RWPE1 (cell line): ENCODE measurements at regions not wholly inside any gene's neighbourhood (a gene's known extent, or its start where the extent isn't known, plus 50 kb on each side); places are given as distances from the start of the nearest gene placed in this dataset.

Experiments
- CTCF ChIA-PET: fragments of 350-600 bp; sonication (Branson Sonifier 250); formaldehyde crosslinking; extraction: SDS; loops from one replicate; lab custom pipeline; 2021; lab: Yijun Ruan, JAX
- POLR2A ChIA-PET: fragments of 400-600 bp; formaldehyde crosslinking; extraction: SDS; loops from one replicate; lab custom pipeline; 2020; ENCODE audit warnings: antibody characterized with exemption; ENCODE audit not compliant: low non-redundant PET; lab: Yijun Ruan, JAX
- DNase-seq: peaks from one replicate; pipeline ENCODE4 v3.0.0; 2012; ENCODE audit warnings: low spot score
- H3K27ac ChIP-seq: fragments of 450-650 bp; 2 replicates; pipeline ENCODE4 v1.5.1; 2017
- TF ChIP-seq, protein P1 (sequence below): fragments of 450-650 bp; conservative IDR thresholded peaks from 2 replicates; pipeline ENCODE4 v1.5.1; 2017; ENCODE audit warnings: low read depth, mild to moderate bottlenecking

DNA sequence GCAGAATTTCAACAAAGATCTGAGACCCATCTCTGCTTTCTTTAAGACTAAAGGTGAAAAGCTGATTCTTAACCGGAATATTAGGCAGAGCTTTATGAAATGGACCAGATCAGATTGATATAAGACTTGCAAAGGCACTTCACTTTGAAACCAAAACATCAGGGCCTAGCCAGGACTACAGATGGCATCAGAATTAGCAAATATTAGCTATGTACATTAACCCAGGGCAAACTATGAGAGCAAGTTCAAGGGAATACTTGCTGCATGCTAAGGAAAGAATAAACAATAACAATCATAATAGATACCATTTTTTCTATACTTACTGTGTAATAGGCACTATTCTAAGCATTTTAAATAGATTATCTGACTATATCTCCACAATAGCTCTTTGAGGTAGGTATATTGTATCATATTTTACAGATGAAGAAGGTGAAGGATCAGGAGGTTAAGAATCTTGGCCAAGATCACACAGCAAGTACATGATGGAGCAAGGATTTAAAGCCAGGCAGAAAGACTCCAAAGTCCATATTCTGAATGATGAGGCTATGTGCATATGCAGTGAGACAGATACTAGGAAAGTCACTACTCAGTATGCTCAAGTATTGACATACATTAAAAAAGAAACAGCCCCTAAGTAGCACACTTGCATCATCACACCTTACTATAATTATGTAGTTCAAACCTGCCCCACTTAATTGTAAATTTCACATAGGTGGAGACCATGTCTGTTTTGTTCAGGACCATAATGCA is 209.3 kb upstream of the PKN2 start:
- TF ChIP-seq, protein P1, sequence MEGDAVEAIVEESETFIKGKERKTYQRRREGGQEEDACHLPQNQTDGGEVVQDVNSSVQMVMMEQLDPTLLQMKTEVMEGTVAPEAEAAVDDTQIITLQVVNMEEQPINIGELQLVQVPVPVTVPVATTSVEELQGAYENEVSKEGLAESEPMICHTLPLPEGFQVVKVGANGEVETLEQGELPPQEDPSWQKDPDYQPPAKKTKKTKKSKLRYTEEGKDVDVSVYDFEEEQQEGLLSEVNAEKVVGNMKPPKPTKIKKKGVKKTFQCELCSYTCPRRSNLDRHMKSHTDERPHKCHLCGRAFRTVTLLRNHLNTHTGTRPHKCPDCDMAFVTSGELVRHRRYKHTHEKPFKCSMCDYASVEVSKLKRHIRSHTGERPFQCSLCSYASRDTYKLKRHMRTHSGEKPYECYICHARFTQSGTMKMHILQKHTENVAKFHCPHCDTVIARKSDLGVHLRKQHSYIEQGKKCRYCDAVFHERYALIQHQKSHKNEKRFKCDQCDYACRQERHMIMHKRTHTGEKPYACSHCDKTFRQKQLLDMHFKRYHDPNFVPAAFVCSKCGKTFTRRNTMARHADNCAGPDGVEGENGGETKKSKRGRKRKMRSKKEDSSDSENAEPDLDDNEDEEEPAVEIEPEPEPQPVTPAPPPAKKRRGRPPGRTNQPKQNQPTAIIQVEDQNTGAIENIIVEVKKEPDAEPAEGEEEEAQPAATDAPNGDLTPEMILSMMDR, result no peak
- no peak for DNase-seq
- CTCF ChIA-PET, result no interaction called here
- no peak overlapping the region for H3K27ac ChIP-seq
- POLR2A ChIA-PET, result no interaction called here

DNA sequence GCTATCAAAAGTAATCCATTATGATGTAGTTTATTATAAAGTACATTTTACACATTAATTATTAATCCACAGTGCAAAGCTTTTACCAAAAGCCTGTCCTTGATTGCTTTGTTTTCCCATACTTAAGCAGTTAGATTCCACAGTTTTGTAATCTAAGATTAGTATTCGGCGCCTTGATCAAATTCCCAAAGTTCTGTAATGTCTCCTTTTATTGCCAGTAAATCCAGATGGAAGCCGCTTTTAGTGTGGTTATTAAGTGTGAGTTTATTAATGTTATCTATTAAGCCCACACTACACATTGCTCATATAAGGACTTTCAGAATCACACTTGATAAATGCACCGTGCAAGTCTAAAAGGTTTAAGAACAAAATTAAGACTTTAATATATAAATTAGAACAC is 199.2 kb upstream of the PKN2 start:
- CTCF ChIA-PET, result no interaction called here
- POLR2A ChIA-PET, result no interaction called here
- TF ChIP-seq, protein P1, result no peak
- no peak for DNase-seq
- H3K27ac ChIP-seq, result no peak overlapping the region

DNA sequence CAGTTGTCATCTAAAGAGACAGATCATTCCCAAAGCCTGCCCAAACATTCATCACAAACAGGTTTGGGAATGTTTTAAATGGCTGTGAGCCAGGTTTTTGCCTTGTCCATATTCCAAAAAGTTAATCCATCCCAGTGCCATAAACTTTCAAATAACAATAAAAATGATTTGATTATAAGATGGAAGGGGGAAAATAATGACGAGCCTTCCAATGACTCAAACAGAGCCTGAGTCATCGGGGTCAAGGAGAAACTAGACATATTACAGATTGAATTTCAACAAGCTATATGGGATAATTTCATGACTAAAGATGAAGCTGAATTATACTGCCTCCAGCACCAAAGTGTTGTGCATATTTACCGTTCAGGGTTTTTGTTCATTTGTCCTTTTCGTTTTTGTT is 195.8 kb upstream of the PKN2 start:
- TF ChIP-seq, protein P1, result no peak
- no peak overlapping the region for H3K27ac ChIP-seq
- POLR2A ChIA-PET, result no interaction called here
- DNase-seq, result peak; percentile 13
- CTCF ChIA-PET, result no interaction called here

DNA sequence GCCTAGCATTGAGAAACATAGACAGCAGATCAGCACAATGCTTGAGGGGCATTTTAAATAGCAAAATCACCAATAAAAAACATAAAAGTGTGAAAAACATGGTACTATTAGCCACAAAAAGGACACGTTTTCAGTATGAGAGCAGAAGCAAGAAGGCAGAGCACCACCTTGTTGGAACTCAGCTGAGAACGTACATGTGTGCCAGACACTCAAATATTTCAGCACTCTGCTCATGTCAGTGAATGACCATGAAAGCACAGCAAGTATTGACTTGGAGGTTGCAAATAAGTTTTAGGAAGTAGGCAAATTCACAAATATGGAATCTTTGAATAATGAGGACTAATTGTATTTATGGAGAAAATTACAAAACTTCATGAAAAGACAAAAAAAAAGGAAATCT is 193.4 kb upstream of the PKN2 start:
- ChIA-PET POLR2A (interaction anchor here (0.6 kb wide), 1 partner anchor 9 kb away, joined by 4 read pairs; no protein-coding TSS in a partner anchor), CTCF (no interaction called here)
- TF ChIP-seq, protein P1, result no peak
- H3K27ac ChIP-seq, result no peak overlapping the region
- no peak for DNase-seq

DNA sequence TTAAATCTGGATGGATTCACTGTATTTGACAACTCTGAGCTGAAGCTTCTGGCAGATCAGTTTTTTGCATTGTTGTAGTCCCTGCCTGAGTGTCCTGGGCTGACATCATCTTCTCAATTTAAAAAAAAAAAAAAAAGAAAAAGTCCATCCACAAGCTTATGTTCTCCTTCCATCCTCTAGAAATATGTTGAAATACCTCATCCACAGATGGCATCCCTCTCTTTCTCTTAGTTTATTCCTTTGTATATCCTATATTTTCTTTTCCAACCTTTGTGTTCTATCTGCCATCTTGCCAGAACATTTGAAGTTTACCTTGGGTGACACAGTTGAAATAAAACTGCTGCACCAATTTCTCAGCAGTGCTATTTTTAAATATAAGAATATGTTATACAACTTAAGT is 184.4 kb upstream of the PKN2 start:
- DNase-seq, result no peak
- H3K27ac ChIP-seq, result no peak overlapping the region
- POLR2A ChIA-PET, result interaction anchor here (0.7 kb wide), 1 partner anchor 9 kb away, joined by 4 read pairs; no protein-coding TSS in a partner anchor
- CTCF ChIA-PET, result interaction anchor here (0.8 kb wide), 1 partner anchor 532 kb away, joined by 3 read pairs; no protein-coding TSS in a partner anchor
- TF ChIP-seq, protein P1, result no peak

DNA sequence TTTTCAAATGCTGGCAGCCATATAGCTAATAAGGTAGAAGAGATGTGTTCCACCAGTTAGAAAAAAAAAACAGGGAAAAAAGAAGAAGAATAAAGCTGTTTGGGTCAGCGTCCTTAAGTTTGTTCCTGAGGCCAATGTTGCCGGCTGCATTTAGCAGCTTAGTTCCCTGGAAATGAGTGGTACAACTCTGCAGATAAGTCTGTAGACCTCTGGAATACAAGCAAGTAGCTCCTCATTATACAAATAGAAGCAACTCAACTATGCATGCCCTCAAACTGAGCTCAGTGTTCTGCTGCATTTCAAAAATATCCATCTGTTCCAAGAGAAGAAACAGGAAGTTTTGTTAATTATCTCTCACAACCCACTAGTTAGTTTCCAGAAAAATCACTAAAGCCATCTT is 181.2 kb upstream of the PKN2 start:
- TF ChIP-seq, protein P1, result no peak
- ChIA-PET POLR2A (no interaction called here), CTCF (no interaction called here)
- DNase-seq, result no peak
- no peak overlapping the region for H3K27ac ChIP-seq
